ENCODE measurements at regions not wholly inside any gene's neighbourhood (a gene's known extent, or its start where the extent isn't known, plus 50 kb on each side); places are given as distances from the start of the nearest gene placed in this dataset.

DNA sequence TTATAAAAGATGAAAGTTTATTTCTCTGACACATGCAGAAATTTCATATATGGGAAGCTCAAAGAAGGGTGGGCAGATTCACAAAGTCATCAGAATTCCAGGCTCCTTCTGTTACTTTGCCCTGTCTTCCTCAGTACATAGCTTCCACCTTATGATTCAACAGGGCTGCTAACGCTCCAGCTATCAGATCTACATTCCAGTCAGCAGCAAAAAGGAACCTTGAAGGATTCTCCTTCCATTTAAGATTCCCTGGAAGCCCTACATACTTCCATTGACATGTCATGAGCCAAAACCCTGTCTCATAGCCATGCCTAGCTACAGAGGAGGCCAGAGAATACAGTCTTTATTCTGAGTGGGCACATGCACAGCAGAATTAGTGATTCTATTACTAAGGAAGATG is 103.3 kb downstream of the NCR2 start:
- TF ChIP-seq, protein P1, sequence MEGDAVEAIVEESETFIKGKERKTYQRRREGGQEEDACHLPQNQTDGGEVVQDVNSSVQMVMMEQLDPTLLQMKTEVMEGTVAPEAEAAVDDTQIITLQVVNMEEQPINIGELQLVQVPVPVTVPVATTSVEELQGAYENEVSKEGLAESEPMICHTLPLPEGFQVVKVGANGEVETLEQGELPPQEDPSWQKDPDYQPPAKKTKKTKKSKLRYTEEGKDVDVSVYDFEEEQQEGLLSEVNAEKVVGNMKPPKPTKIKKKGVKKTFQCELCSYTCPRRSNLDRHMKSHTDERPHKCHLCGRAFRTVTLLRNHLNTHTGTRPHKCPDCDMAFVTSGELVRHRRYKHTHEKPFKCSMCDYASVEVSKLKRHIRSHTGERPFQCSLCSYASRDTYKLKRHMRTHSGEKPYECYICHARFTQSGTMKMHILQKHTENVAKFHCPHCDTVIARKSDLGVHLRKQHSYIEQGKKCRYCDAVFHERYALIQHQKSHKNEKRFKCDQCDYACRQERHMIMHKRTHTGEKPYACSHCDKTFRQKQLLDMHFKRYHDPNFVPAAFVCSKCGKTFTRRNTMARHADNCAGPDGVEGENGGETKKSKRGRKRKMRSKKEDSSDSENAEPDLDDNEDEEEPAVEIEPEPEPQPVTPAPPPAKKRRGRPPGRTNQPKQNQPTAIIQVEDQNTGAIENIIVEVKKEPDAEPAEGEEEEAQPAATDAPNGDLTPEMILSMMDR (IDR thresholded peaks at IDR 0.05) = no peak
- no peak for TF ChIP-seq EZH2phosphoT487 (IDR thresholded peaks at IDR 0.05)
